Right lobe of liver (tissue), 6 donors: ENCODE measurements at regions not wholly inside any gene's neighbourhood (a gene's known extent, or its start where the extent isn't known, plus 50 kb on each side); places are given as distances from the start of the nearest gene placed in this dataset.

ENCODE experiments used
- ATAC-seq, 4 donors: fragments of 200-7000 bp; cut with Tn5 transposase; one replicate each; pipeline ENCODE4 v1.9.1; 2020; ENCODE audit warnings: mild to moderate bottlenecking in 4 of 4, moderate library complexity in 4 of 4
- DNase-seq, 3 donors: peaks; one replicate each; pipeline ENCODE4 v3.0.0-alpha.2; 2020
- H3K27ac ChIP-seq, 3 donors: fragments of 200-600 bp; one replicate each; pipeline ENCODE4 v1.8.0; 2022
- H3K27me3 ChIP-seq, 2 donors: fragments of 200-600 bp; one replicate each; pipeline ENCODE4 v1.8.0; 2022
- H3K36me3 ChIP-seq, 4 donors: fragments of 200-600 bp; sonication (generic) in 1 of 4; one replicate each; pipeline versions ENCODE4 v1.5.1 to v1.8.0; 2017 to 2022; ENCODE audit warnings: control low read depth in 1 of 4
- H3K4me1 ChIP-seq, 4 donors: fragments of 200-600 bp; sonication (generic) in 1 of 4; one replicate each; pipeline versions ENCODE4 v1.5.1 to v1.8.0; 2017 to 2022; ENCODE audit warnings: control low read depth in 1 of 4
- H3K4me3 ChIP-seq, 3 donors: fragments of 200-600 bp; one replicate each; pipeline ENCODE4 v1.8.0; 2022
- H3K9me3 ChIP-seq, 4 donors: fragments of 200-600 bp; sonication (generic) in 1 of 4; one replicate each; pipeline versions ENCODE4 v1.5.1 to v1.8.0; 2017 to 2022; ENCODE audit warnings: control low read depth in 1 of 4
- POLR2A ChIP-seq: fragments of 450-650 bp; IDR thresholded peaks from one replicate; pipeline ENCODE4 v1.6.1; 2017; ENCODE audit warnings: antibody characterized with exemption, mild to moderate bottlenecking
- WGBS: methylation state at CpG from one replicate; pipeline ENCODE4 v1.1.6; 2018; ENCODE audit warnings: low coverage, low lambda C conversion rate; ENCODE audit not compliant: insufficient coverage; ENCODE audit errors: missing lambda C conversion rate; 5-methylcytosine and 5-hydroxymethylcytosine counted together
- intact Hi-C, 2 donors: fragments of 100-400 bp; cut with DNase I; formaldehyde crosslinking; loops; one replicate each; pipeline versions ENCODE4 v1.11.2 to v1.14.1; 2022
- TF ChIP-seq, protein P1 (sequence below), 4 donors: fragments of 200-600 bp in 3 of 4; fragments of 450-650 bp in 1 of 4; IDR thresholded peaks; one replicate each; pipeline versions ENCODE4 v1.5.1 to v1.8.0; 2016 to 2022; ENCODE audit warnings: antibody characterized with exemption in 4 of 4, mild to moderate bottlenecking in 2 of 4
- donor health status: DM: no; HTN: yes; CAD: no.
- donor health status: DM: no; HTN: no; CAD: no.
- donor health status: DM: no; HTN: no; CAD: no.
- donor health status: DM: no; HTN: yes; CAD: no.
- donor health status: DM: no; HTN: yes; CAD: no.

DNA sequence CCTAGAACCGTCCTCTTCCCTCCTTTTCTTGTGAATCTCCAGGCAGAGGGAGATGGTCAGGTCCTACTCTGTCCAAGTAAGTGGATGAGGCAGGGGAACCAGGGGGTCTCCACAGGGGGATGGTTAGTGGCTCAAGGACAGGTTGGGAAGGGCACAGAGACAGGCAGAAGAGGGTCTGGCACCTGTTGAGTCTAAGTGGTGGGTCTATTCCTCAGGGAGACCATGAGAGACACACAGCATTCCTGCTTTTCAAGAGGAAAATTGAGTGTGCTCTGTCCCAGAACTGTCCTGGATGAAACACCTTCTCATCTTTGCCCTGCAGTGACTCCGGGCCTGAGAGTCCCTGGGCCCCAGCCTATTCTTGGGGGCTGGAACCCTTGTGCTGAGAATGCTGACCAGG lies 184.8 kb upstream of the GALNT17 start:
- intact Hi-C loops = no loop called here
- Histone ChIP-seq H3K4me1 (no peaks in the 10 kb centered on the region), H3K36me3 (no peaks in the 10 kb centered on the region), H3K27me3 (no peaks in the 10 kb centered on the region), H3K4me3 (no peak overlapping the region), H3K27ac (no peak overlapping the region), H3K9me3 (no peaks in the 10 kb centered on the region)
- DNase-seq (no peak), ATAC-seq (no peak)
- TF ChIP-seq POLR2A = no peak
- TF ChIP-seq, protein P1, sequence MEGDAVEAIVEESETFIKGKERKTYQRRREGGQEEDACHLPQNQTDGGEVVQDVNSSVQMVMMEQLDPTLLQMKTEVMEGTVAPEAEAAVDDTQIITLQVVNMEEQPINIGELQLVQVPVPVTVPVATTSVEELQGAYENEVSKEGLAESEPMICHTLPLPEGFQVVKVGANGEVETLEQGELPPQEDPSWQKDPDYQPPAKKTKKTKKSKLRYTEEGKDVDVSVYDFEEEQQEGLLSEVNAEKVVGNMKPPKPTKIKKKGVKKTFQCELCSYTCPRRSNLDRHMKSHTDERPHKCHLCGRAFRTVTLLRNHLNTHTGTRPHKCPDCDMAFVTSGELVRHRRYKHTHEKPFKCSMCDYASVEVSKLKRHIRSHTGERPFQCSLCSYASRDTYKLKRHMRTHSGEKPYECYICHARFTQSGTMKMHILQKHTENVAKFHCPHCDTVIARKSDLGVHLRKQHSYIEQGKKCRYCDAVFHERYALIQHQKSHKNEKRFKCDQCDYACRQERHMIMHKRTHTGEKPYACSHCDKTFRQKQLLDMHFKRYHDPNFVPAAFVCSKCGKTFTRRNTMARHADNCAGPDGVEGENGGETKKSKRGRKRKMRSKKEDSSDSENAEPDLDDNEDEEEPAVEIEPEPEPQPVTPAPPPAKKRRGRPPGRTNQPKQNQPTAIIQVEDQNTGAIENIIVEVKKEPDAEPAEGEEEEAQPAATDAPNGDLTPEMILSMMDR (IDR thresholded peaks at IDR 0.05) = no peak
- 55% methylated on average over 1 of the region's 2 CpGs for WGBS

DNA sequence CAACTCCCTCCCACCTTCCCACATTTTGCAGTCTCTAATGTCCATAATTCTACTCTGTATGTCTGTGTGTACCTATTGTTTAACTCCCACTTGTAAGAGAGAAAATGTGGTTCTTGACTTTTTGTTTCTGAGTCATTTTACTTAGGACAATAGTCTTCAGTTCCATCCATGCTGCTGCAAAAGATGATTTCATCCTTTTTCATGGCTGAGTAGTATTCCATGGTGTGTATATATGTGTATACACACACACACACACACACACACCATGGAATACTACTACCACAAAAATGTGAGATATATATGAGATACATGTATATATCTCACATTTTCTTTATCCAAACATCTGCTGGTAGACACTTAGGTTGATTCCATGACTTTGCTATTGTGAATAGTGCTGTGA lies 182.1 kb upstream of the GALNT17 start:
- no peaks in the 10 kb centered on the region for H3K4me1 ChIP-seq

DNA sequence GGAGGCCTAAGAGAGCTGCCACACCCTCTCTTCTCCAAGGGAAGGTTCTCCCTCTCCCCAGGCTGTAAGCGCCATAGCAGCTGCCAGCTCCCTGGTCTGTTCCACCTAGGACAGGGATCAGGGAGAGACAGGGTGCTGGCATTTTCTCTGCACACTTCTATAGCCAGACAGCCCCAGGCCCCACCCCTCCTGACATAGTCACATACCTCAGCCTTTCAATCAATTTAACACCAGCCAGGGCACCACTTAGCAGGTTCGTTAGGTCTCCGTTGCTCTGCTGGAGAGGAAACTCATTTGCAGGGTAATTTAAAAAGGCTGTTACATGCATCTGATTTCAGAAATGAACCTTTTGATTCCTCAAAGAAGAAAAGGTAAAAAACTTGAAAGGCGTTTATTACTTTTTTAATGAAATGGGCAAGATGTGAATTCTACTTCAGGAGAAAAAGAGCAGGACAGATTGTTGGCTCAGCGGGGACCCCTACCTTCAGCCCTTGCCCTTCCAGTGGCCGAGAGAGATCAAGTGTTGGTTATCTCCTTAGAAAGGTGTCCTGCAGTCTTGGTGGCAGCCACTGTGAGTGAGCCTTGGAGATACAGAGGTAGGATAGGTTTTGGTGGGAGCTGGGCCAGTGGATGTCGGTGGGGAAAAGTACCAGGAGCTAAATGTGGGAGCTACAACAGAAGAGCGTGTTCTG lies 180.5 kb upstream of the GALNT17 start:
- Histone ChIP-seq H3K27me3 (no peaks in the 10 kb centered on the region), H3K36me3 (no peaks in the 10 kb centered on the region), H3K9me3 (no peaks in the 10 kb centered on the region), H3K4me1 (no peaks in the 10 kb centered on the region), H3K27ac (no peak overlapping the region), H3K4me3 (no peak overlapping the region)
- ATAC-seq (no peak), DNase-seq (no peak)
- intact Hi-C loops = no loop called here
- 60% methylated on average over 8 of the region's 8 CpGs for WGBS
- no peak for TF ChIP-seq POLR2A
- TF ChIP-seq, protein P1 (IDR thresholded peaks at IDR 0.05) = no peak

More for the DNA sequence above, 182.1 kb upstream of the GALNT17 start:
- no peaks in the 10 kb centered on the region for H3K36me3 ChIP-seq
- no peak for ATAC-seq
- H3K27ac ChIP-seq = no peak overlapping the region
- intact Hi-C loops = no loop called here
- H3K9me3 ChIP-seq = no peaks in the 10 kb centered on the region
- no peak overlapping the region for H3K4me3 ChIP-seq
- no peak for TF ChIP-seq POLR2A
- TF ChIP-seq, protein P1 (IDR thresholded peaks at IDR 0.05) = no peak
- H3K27me3 ChIP-seq = no peaks in the 10 kb centered on the region
- no peak for DNase-seq

DNA sequence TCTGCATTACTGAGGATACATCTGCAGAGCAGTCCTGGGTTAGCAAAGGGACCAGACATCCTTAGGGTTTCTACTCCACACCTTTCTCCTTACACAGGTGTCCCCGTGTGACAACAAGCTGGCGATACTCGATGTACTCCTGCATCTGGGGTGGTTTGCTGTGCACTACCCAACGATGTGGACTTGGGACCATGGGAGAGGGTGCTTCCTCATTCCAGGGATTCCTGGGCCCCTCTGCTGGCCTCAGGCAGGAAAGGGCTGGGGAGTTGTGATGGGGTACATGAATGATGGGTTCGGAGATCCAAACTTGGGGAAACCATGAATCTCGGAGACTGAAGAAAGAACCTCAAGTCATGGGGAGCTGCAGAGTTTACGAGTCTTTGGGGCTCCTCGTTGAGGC lies 179.6 kb upstream of the GALNT17 start:
- no peak overlapping the region for H3K4me3 ChIP-seq
- H3K27ac ChIP-seq = no peak overlapping the region
- intact Hi-C loops = no loop called here
- H3K36me3 ChIP-seq = no peaks in the 10 kb centered on the region
- WGBS = 64% methylated on average over 5 of the region's 8 CpGs
- H3K9me3 ChIP-seq = no peaks in the 10 kb centered on the region
- H3K27me3 ChIP-seq = no peaks in the 10 kb centered on the region
- TF ChIP-seq, protein P1 (IDR thresholded peaks at IDR 0.05) = no peak
- no peak for TF ChIP-seq POLR2A
- H3K4me1 ChIP-seq = no peaks in the 10 kb centered on the region
- DNase-seq = no peak
- ATAC-seq = no peak

DNA sequence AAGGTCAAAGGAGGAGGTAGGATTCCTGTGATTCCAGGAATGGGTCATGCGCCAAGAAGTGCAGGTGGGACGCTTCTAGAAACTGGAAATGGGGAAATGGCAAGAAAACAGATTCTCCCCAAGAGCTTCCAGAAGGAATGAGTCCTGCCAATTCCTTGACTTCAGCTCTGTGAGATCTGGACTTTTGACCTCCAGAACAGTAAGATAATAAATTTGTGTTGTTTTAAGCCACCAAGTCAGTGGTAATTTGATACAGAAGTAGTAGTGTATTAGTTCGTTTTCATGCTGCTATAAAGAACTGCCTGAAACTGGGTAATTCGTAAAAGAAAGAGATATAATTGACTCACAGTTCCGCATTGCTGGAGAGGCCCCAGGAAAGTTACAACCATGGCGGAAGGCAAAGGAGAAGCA lies 178.6 kb upstream of the GALNT17 start:
- DNase-seq = no peak
- Histone ChIP-seq H3K9me3 (no peaks in the 10 kb centered on the region), H3K4me3 (no peak overlapping the region), H3K27ac (no peak overlapping the region), H3K4me1 (no peaks in the 10 kb centered on the region), H3K36me3 (no peaks in the 10 kb centered on the region), H3K27me3 (no peaks in the 10 kb centered on the region)
- WGBS = 36% methylated on average over 6 of the region's 6 CpGs
- intact Hi-C loops = no loop called here
- no peak for TF ChIP-seq POLR2A
- TF ChIP-seq, protein P1 (IDR thresholded peaks at IDR 0.05) = no peak
- no peak for ATAC-seq
